ENCODE measurements at regions not wholly inside any gene's neighbourhood (a gene's known extent, or its start where the extent isn't known, plus 50 kb on each side); places are given as distances from the start of the nearest gene placed in this dataset.

DNA sequence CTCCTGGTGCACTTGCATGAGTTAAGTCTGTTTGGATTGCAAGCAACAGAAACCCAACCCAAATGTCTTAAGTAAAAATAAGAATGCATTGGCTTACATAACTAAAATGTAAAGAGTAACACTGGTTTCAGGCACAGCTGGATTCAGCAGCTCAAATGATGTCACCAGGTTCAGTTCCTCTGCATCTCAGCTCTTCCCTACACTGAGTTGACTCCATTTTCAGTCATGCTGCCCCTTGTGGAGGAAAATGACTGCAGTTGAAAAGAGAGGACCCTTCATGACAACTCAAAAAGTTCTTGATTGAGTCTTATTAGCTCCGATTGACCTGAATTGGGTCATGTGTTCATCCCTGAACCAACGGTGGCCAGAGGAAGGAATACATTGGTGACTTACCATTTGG is 138.5 kb upstream of the ABI3BP start:
- no peaks in the 10 kb centered on the region for H3K27me3 ChIP-seq
- intact Hi-C loops (cut with DNase I), result no loop called here
- no peak for ATAC-seq

DNA sequence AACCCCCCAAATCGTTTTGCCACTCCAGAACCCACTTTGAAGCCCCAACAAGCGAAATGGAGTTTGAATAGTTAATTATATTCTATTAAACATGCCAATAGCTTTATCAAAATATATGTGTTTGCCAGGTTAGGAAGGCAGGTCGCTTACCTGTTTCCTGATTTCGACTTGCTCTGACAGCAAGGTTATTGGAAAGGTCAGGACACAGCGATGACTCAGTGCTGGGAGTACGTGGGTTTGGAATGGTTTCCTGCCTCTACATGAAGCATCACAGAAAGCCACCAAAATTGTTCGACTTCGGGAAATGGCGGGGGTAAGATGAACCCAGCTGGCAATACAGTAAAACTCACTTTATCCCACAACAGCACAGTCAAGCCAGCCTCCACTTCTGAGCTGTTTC is 135.6 kb upstream of the ABI3BP start:
- Histone ChIP-seq H3K36me3 (no peaks in the 10 kb centered on the region), H3K9me3 (no peaks in the 10 kb centered on the region), H3K4me1 (no peaks in the 10 kb centered on the region), H3K27ac (no peak overlapping the region), H3K27me3 (no peaks in the 10 kb centered on the region), H3K4me3 (no peak overlapping the region)
- TF ChIP-seq, protein P1, sequence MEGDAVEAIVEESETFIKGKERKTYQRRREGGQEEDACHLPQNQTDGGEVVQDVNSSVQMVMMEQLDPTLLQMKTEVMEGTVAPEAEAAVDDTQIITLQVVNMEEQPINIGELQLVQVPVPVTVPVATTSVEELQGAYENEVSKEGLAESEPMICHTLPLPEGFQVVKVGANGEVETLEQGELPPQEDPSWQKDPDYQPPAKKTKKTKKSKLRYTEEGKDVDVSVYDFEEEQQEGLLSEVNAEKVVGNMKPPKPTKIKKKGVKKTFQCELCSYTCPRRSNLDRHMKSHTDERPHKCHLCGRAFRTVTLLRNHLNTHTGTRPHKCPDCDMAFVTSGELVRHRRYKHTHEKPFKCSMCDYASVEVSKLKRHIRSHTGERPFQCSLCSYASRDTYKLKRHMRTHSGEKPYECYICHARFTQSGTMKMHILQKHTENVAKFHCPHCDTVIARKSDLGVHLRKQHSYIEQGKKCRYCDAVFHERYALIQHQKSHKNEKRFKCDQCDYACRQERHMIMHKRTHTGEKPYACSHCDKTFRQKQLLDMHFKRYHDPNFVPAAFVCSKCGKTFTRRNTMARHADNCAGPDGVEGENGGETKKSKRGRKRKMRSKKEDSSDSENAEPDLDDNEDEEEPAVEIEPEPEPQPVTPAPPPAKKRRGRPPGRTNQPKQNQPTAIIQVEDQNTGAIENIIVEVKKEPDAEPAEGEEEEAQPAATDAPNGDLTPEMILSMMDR (IDR thresholded peaks at IDR 0.05), result no peak
- intact Hi-C loops (cut with DNase I), result no loop called here
- ATAC-seq (peak in 1 of 8 donors; percentile 20), DNase-seq (peak in 1 of 2 donors; percentile 5)
- 61 to 65% methylated on average over 9 of the region's 9 CpGs for WGBS, 2 donors

More for the DNA sequence above, 138.5 kb upstream of the ABI3BP start:
- H3K4me1 ChIP-seq, result no peaks in the 10 kb centered on the region
- H3K9me3 ChIP-seq, result no peaks in the 10 kb centered on the region
- H3K36me3 ChIP-seq, result no peaks in the 10 kb centered on the region
- TF ChIP-seq, protein P1 (IDR thresholded peaks at IDR 0.05), result no peak
- 66 to 94% methylated on average over 2 of the region's 2 CpGs for WGBS, 2 donors
- H3K4me3 ChIP-seq, result no peak overlapping the region
- no peak for DNase-seq
- no peak overlapping the region for H3K27ac ChIP-seq

DNA sequence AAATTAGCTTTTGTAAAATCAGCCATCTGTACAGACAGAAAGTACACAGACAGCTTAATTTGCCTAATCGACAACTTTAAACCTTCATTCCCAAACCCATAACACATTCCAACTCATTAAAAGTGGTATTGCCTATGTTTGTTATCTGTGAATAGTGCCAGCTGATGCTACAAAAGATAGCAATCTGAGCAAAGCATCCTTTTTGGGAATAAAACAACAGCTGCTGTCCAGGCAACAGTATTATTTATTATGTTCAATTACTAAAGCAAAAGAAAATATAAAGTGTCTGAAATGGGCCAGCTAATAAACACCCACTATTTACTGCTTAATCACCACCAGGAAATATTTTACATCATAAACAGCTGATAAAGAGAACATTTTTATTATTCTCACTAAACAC is 134.8 kb upstream of the ABI3BP start:
- intact Hi-C loops (cut with DNase I), result no loop called here
- WGBS, 2 donors, result 88 to 90% methylated on average over 1 of the region's 1 CpG
- TF ChIP-seq, protein P1 (IDR thresholded peaks at IDR 0.05), result no peak

DNA sequence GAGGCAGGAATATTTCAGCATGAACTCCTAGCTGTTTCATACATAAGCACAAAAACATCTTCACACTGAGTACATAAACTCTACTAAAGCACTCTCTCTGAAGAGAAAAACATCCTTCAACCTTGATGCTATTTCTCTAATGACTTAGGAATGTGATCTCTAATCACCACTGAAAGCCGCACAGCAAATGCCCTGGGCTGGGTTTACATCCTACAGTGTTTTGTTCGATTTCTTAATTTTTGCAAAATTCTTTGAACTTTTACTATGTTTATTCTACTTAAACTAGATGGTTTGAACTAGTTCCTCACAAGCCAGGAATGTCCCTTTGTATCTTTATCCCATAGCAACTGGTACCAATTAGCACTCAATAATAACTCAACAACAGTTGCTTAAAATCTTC is 130.9 kb upstream of the ABI3BP start:
- DNase-seq (no peak), ATAC-seq (no peak)
- WGBS, 2 donors, result 50 to 70% methylated on average over 2 of the region's 2 CpGs
- intact Hi-C loops (cut with DNase I), result no loop called here
- Histone ChIP-seq H3K4me1 (no peaks in the 10 kb centered on the region), H3K36me3 (no peaks in the 10 kb centered on the region), H3K27ac (no peak overlapping the region), H3K4me3 (no peak overlapping the region), H3K27me3 (no peaks in the 10 kb centered on the region), H3K9me3 (no peaks in the 10 kb centered on the region)
- TF ChIP-seq, protein P1 (IDR thresholded peaks at IDR 0.05), result no peak

More for the DNA sequence above, 134.8 kb upstream of the ABI3BP start:
- H3K9me3 ChIP-seq, result no peaks in the 10 kb centered on the region
- H3K27me3 ChIP-seq, result no peaks in the 10 kb centered on the region
- H3K36me3 ChIP-seq, result no peaks in the 10 kb centered on the region
- DNase-seq, result no peak
- no peak overlapping the region for H3K27ac ChIP-seq
- ATAC-seq, result no peak
- H3K4me1 ChIP-seq, result no peaks in the 10 kb centered on the region
- no peak overlapping the region for H3K4me3 ChIP-seq
